HEK293T (cell line): ENCODE measurements at regions not wholly inside any gene's neighbourhood (a gene's known extent, or its start where the extent isn't known, plus 50 kb on each side); places are given as distances from the start of the nearest gene placed in this dataset.

ENCODE experiments used
- CTCF ChIA-PET: fragments of 350-600 bp; formaldehyde crosslinking; extraction: SDS; loops from one replicate; lab custom pipeline; 2021; ENCODE audit warnings: antibody characterized with exemption, inconsistent platforms; lab: Yijun Ruan, JAX
- POLR2A ChIA-PET: fragments of 350-600 bp; formaldehyde crosslinking; extraction: SDS; loops from one replicate; lab custom pipeline; 2020; ENCODE audit warnings: antibody characterized with exemption, inconsistent platforms; lab: Yijun Ruan, JAX
- DNase-seq: peaks from one replicate; pipeline ENCODE4 v3.0.0; 2012; ENCODE audit warnings: mixed read lengths; ENCODE audit errors: extremely low spot score
- ARNT ChIP-seq: fragments of 450-650 bp; IDR thresholded peaks from 2 replicates; pipeline ENCODE4 v1.6.1; 2017; ENCODE audit warnings: mild to moderate bottlenecking
- BHLHE40 ChIP-seq: fragments of 450-650 bp; IDR thresholded peaks from 2 replicates; pipeline ENCODE4 v1.6.1; 2016; ENCODE audit warnings: mild to moderate bottlenecking, moderate library complexity, borderline replicate concordance
- CTBP1 ChIP-seq: fragments of 450-650 bp; IDR thresholded peaks from 2 replicates; pipeline ENCODE4 v1.6.1; 2016; ENCODE audit warnings: borderline replicate concordance
- ELF4 ChIP-seq: fragments of 450-650 bp; IDR thresholded peaks from 2 replicates; pipeline ENCODE4 v1.6.1; 2017; ENCODE audit warnings: antibody characterized with exemption
- FOXA1 ChIP-seq: fragments of 450-650 bp; IDR thresholded peaks from 2 replicates; pipeline ENCODE4 v1.6.1; 2016; ENCODE audit warnings: mild to moderate bottlenecking
- FOXK2 ChIP-seq: fragments of 450-650 bp; IDR thresholded peaks from 2 replicates; pipeline ENCODE4 v1.6.1; 2016; ENCODE audit warnings: mild to moderate bottlenecking
- FOXM1 ChIP-seq: fragments of 450-650 bp; IDR thresholded peaks from 2 replicates; pipeline ENCODE4 v1.6.1; 2017; ENCODE audit warnings: mild to moderate bottlenecking, borderline replicate concordance
- HDGF ChIP-seq: fragments of 450-650 bp; IDR thresholded peaks from 2 replicates; pipeline ENCODE4 v1.6.1; 2017; ENCODE audit warnings: antibody characterized with exemption, borderline replicate concordance
- L3MBTL2 ChIP-seq: fragments of 450-650 bp; conservative IDR thresholded peaks from 2 replicates; pipeline ENCODE4 v1.6.1; 2016; ENCODE audit warnings: mild to moderate bottlenecking
- LEF1 ChIP-seq: fragments of 450-650 bp; IDR thresholded peaks from 2 replicates; pipeline ENCODE4 v1.6.1; 2017; ENCODE audit warnings: mild to moderate bottlenecking, borderline replicate concordance
- NFRKB ChIP-seq: fragments of 450-650 bp; IDR thresholded peaks from 2 replicates; pipeline ENCODE4 v1.6.1; 2016; ENCODE audit warnings: mild to moderate bottlenecking, moderate library complexity
- PKNOX1 ChIP-seq: fragments of 450-650 bp; IDR thresholded peaks from 2 replicates; pipeline ENCODE4 v1.6.1; 2016
- SP1 ChIP-seq: fragments of 450-650 bp; IDR thresholded peaks from 2 replicates; pipeline ENCODE4 v1.6.1; 2017
- SUZ12 ChIP-seq: fragments of 450-650 bp; IDR thresholded peaks from 2 replicates; pipeline ENCODE4 v1.6.1; 2016; ENCODE audit warnings: mild to moderate bottlenecking
- TARDBP ChIP-seq: fragments of 450-650 bp; IDR thresholded peaks from 2 replicates; pipeline ENCODE4 v1.6.1; 2016
- ZNF384 ChIP-seq: fragments of 450-650 bp; IDR thresholded peaks from 2 replicates; pipeline ENCODE4 v1.6.1; 2016

- no peak for DNase-seq
- POLR2A ChIA-PET: no interaction called here
- no peak for TF ChIP-seq ELF4
- no peak for TF ChIP-seq TARDBP
- no peak for TF ChIP-seq NFRKB
- TF ChIP-seq HDGF: no peak
- no peak for TF ChIP-seq L3MBTL2
- TF ChIP-seq FOXM1: no peak
- TF ChIP-seq PKNOX1: no peak
- TF ChIP-seq SUZ12: no peak
- TF ChIP-seq BHLHE40: no peak
- TF ChIP-seq FOXA1: no peak
- TF ChIP-seq FOXK2: no peak
- TF ChIP-seq CTBP1: no peak
- TF ChIP-seq SP1: no peak
- no peak for TF ChIP-seq ARNT
- TF ChIP-seq LEF1: no peak
- TF ChIP-seq ZNF384: no peak
- CTCF ChIA-PET: no interaction called here
Measured at GRCh38 chr2:57373530-57373929, 673.1 kb upstream of the VRK2 start.

- POLR2A ChIA-PET: no interaction called here
- DNase-seq: no peak
- CTCF ChIA-PET: interaction anchor here (0.6 kb wide), 1 partner anchor 81 kb away, joined by 4 read pairs; no protein-coding TSS in a partner anchor
- TF ChIP-seq FOXK2 (no peak), ZNF384 (no peak), LEF1 (no peak), SP1 (no peak), TARDBP (no peak), PKNOX1 (no peak), SUZ12 (no peak), ELF4 (no peak), CTBP1 (no peak), HDGF (no peak), L3MBTL2 (no peak), NFRKB (no peak), FOXM1 (no peak), ARNT (no peak), BHLHE40 (no peak), FOXA1 (no peak)
Measured at GRCh38 chr2:57376985-57377384, 669.6 kb upstream of the VRK2 start.

DNA sequence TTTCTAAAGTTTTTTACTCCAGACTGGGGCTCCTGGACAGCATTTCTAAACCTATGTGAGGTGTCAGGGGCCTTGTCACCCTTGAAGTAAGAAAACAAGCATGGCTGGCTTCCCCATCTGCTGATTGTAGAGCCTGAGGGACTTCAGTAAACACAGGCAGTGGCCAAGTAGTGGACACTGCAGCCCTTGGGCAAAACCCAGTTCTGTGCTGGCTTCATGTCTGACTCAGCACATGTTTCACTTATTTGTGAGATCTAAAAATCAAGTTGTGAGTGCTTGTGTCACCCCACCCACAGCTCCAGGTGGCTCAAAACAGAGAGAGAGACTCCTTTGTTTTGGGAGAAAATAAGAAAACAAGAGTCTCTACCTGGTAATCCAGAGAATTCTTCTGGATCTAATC is 660.3 kb upstream of the VRK2 start:
- POLR2A ChIA-PET: no interaction called here
- CTCF ChIA-PET: no interaction called here

DNA sequence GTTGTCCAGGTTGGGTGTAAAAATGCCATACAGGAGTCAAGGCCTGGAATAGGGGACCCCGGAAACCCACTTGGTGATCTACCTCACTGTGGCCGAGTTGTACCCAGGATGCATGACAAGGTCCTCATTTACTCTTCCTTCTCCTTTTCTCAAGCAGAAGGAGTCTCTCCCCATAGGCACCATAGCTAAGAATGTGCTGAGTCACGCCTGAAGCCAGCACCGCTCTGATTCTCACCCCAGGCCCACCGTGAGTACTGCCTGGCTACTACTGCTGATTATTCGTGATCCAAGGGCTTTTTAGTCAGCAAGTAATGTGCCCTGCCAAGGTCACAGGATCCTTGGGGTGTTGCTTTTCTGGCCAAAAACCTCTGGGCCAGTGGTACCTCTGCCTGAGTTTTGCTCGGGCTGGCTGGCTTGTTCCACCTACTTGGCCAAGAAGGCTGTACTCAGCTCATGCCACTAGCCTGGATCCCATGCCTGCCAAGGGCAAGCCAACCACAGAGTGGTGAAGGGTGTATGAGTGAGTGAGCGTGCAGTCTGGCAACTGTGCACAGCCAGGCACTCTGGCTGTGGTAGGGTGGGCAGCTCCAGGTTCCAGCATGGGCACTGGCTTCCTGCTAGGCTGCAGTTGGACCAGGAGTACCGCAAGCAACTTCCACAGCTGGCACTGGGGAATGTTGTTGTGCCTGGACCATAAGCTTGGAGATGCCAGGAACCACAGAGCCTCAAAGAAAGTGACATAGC is 650.1 kb upstream of the VRK2 start:
- no peak for DNase-seq
- ChIA-PET CTCF (no interaction called here), POLR2A (no interaction called here)
- TF ChIP-seq FOXK2 (no peak), HDGF (no peak), LEF1 (no peak), SUZ12 (no peak), ELF4 (no peak), FOXM1 (no peak), ZNF384 (no peak), L3MBTL2 (no peak), CTBP1 (no peak)

More for the DNA sequence above, 660.3 kb upstream of the VRK2 start:
- DNase-seq: no peak
- no peak for TF ChIP-seq CTBP1
- no peak for TF ChIP-seq L3MBTL2

DNA sequence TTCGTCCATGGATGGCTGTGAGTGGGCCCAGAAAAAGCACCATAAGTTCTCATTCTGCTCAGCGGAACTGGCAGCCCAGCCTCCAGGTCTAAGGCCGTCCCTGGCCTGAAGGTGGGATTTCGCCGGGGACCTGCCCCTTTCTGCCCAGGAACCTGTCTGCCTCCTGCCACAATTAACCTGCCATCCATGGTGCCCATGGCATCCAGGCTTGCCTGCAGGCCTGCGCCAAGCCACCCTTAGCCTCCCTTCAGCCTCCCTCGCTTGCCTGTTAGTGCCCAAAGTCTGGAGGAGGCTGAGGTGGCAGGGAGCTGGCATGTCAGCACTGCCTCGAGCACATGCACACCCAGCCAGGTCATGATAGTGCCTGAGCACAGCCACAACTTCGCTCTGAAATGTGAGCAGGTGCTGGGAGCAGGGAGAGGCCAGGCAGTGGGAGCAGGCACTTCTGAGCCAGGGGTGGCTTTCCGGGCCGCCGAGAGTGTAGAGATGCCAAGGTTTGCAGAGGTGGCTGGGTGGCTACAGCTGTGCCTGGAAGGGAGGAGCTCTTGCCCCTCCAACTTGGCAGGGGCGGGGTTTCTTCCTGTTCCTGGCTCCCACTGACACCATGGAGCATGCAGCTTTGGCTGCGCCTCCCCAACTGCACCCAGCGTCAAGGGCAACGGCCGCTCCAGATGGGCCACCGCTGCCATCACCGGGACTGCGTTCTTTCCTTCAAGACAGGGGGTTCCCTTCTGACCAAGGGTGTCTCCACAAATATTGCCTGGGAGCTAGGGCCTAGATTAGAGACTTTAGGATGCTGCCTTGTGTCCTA is 648.9 kb upstream of the VRK2 start:
- ChIA-PET POLR2A (no interaction called here), CTCF (no interaction called here)
- no peak for DNase-seq
- no peak for TF ChIP-seq ARNT
- no peak for TF ChIP-seq ZNF384
- no peak for TF ChIP-seq BHLHE40

DNA sequence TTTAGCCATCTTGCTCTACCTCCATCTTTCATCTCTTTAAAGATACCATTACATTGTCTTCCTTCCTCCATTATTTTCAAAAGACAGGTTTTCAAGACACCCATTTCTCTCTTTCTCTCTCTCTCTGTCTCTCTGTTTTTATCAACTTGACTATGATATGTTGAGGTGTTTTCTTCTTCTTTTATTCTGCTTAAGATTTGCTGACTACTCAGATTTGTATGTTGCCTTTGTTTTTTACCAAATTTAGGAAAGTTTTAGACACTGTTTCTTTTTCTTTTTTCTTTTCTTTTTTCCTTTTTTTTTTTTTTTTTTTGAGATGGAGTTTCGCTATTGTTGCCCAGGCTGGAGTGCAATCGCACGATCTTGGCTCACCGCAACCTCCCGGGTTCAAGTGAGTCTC is 647.5 kb upstream of the VRK2 start:
- no peak for DNase-seq
- ChIA-PET POLR2A (no interaction called here), CTCF (no interaction called here)
- TF ChIP-seq HDGF (no peak), TARDBP (no peak), PKNOX1 (no peak), FOXK2 (no peak), FOXM1 (no peak), SUZ12 (no peak), SP1 (no peak), LEF1 (no peak), BHLHE40 (no peak), CTBP1 (no peak), ZNF384 (no peak)
